Thyroid gland (tissue), 4 donors: ENCODE measurements at regions not wholly inside any gene's neighbourhood (a gene's known extent, or its start where the extent isn't known, plus 50 kb on each side); places are given as distances from the start of the nearest gene placed in this dataset.

Source experiments
- DNase-seq, 2 donors: peaks; one replicate each; pipeline ENCODE4 v3.0.0-alpha.2; 2019
- H3K27ac ChIP-seq, 3 donors: fragments of 200-600 bp; sonication (generic); 1 replicate in 2 of 3; 2 replicates in 1 of 3; pipeline ENCODE4 v1.5.1; 2016 to 2019; ENCODE audit warnings: mild to moderate bottlenecking in 1 of 3, moderate library complexity in 1 of 3
- H3K27me3 ChIP-seq: fragments of 200-600 bp; sonication (generic); one replicate; pipeline ENCODE4 v1.5.1; 2019
- H3K36me3 ChIP-seq, 2 donors: fragments of 200-600 bp; sonication (generic); one replicate each; pipeline ENCODE4 v1.5.1; 2016 to 2019
- H3K4me1 ChIP-seq, 2 donors: fragments of 200-600 bp; sonication (generic); one replicate each; pipeline ENCODE4 v1.5.1; 2017 to 2019
- H3K4me3 ChIP-seq, 3 donors: fragments of 200-600 bp; sonication (generic); replicated peaks in 1 of 3; 1 replicate in 2 of 3; 2 replicates in 1 of 3; pipeline ENCODE4 v1.5.1; 2016; ENCODE audit warnings: mild to moderate bottlenecking in 1 of 3
- H3K9me3 ChIP-seq: fragments of 200-600 bp; sonication (generic); one replicate; pipeline ENCODE4 v1.5.1; 2017
- CTCF ChIP-seq, 6 experiments: fragments of 200-600 bp in 3 of 6; fragments of 450-650 bp in 3 of 6; sonication (generic) in 3 of 6; IDR thresholded peaks; one replicate each; pipeline ENCODE4 v1.5.1; 2016 to 2019; ENCODE audit warnings: antibody characterized with exemption in 6 of 6, mild to moderate bottlenecking in 2 of 6, inconsistent platforms in 1 of 6, moderate library complexity in 1 of 6
- POLR2A ChIP-seq, 2 donors: fragments of 450-650 bp; IDR thresholded peaks; one replicate each; pipeline ENCODE4 v1.6.1; 2017; ENCODE audit warnings: antibody characterized with exemption in 2 of 2, mild to moderate bottlenecking in 2 of 2, moderate library complexity in 1 of 2
- WGBS, 2 donors: methylation state at CpG; one replicate each; pipeline ENCODE4 v1.1.5; 2017; 5-methylcytosine and 5-hydroxymethylcytosine counted together
- intact Hi-C: fragments of 100-400 bp; cut with DNase I; formaldehyde crosslinking; loops from one replicate; pipeline ENCODE4 v1.15.1; 2023

DNA sequence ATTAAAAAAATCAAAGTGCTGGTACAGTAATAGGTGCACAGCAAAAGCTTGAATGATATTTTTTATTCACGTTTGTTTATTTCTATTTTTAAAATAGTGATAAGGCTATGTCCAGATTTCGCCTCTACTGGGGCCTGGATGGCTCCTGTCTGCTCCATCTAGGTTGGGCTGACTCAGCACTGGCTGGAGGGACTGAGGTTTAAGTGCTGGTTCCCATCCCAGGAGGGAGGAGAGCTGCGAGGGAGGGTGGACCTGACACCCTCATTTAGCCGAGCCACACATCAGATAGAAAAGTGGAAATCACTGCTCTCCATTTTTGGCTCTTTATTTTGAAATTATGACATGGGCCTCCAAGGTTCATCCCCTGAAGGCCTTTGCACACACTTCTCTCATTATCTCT, 95.4 kb upstream of the AGBL1 start:
- DNase-seq, result no peak
- WGBS, 2 donors, result 43 to 55% methylated on average over 4 of the region's 4 CpGs

GRCh38 chr15:85986116-85986515, 93.6 kb upstream of the AGBL1 start:
- Histone ChIP-seq H3K4me1 (no peaks in the 10 kb centered on the region), H3K4me3 (no peak overlapping the region), H3K27ac (no peak overlapping the region), H3K27me3 (no peaks in the 10 kb centered on the region), H3K36me3 (no peaks in the 10 kb centered on the region), H3K9me3 (no peaks in the 10 kb centered on the region)
- DNase-seq, result no peak
- 84 to 89% methylated on average over 4 of the region's 4 CpGs for WGBS, 2 donors
- TF ChIP-seq POLR2A (IDR thresholded peaks at IDR 0.05), result no peak
- TF ChIP-seq CTCF (IDR thresholded peaks at IDR 0.05), result no peak
- intact Hi-C loops, result no loop called here

More for the DNA sequence above, 95.4 kb upstream of the AGBL1 start:
- Histone ChIP-seq H3K9me3 (no peaks in the 10 kb centered on the region), H3K27me3 (no peaks in the 10 kb centered on the region), H3K4me1 (no peaks in the 10 kb centered on the region), H3K4me3 (no peak overlapping the region), H3K27ac (no peak overlapping the region), H3K36me3 (no peaks in the 10 kb centered on the region)
- no peak for TF ChIP-seq CTCF (IDR thresholded peaks at IDR 0.05)
- no peak for TF ChIP-seq POLR2A (IDR thresholded peaks at IDR 0.05)
- intact Hi-C loops, result no loop called here

GRCh38 chr15:85986741-85987140, 92.9 kb upstream of the AGBL1 start:
- intact Hi-C loops, result no loop called here
- Histone ChIP-seq H3K4me1 (no peaks in the 10 kb centered on the region), H3K27ac (no peak overlapping the region), H3K27me3 (no peaks in the 10 kb centered on the region), H3K9me3 (no peaks in the 10 kb centered on the region), H3K4me3 (no peak overlapping the region), H3K36me3 (no peaks in the 10 kb centered on the region)
- no peak for TF ChIP-seq POLR2A (IDR thresholded peaks at IDR 0.05)
- no peak for TF ChIP-seq CTCF (IDR thresholded peaks at IDR 0.05)
- 78 to 84% methylated on average over 4 of the region's 4 CpGs for WGBS, 2 donors
- DNase-seq, result no peak

GRCh38 chr15:85988741-85989140, 90.9 kb upstream of the AGBL1 start:
- H3K27me3 ChIP-seq, result no peaks in the 10 kb centered on the region
- no peaks in the 10 kb centered on the region for H3K9me3 ChIP-seq
- no peak overlapping the region for H3K27ac ChIP-seq
- H3K36me3 ChIP-seq, result no peaks in the 10 kb centered on the region
- 74 to 80% methylated on average over 5 of the region's 5 CpGs for WGBS, 2 donors
- no peaks in the 10 kb centered on the region for H3K4me1 ChIP-seq
- TF ChIP-seq CTCF (IDR thresholded peaks at IDR 0.05) (no peak), POLR2A (IDR thresholded peaks at IDR 0.05) (no peak)
- DNase-seq, result no peak
- H3K4me3 ChIP-seq, result no peak overlapping the region
- intact Hi-C loops, result no loop called here

DNA sequence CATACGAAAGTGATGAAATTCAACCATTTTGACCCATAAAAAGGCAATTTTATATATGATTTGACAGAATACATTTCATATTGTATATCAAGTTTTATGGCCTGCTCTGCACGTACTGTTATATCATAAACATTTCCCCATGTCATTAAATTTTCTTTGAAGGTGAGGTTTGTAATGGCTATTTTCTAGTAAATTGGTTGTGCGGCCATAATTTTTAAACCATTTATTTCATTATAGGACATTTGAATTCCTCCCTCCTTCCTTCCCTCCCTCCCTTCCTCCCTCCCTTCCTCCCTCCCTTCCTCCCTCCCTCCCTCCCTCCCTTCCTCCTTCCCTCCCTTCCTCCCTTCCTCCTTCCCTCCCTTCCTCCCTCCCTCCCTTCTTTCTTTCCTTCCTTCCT, 87.4 kb upstream of the AGBL1 start:
- TF ChIP-seq POLR2A (IDR thresholded peaks at IDR 0.05) (no peak), CTCF (IDR thresholded peaks at IDR 0.05) (no peak)
- Histone ChIP-seq H3K4me3 (no peak overlapping the region), H3K27me3 (no peaks in the 10 kb centered on the region), H3K9me3 (no peaks in the 10 kb centered on the region), H3K4me1 (no peaks in the 10 kb centered on the region), H3K27ac (no peak overlapping the region), H3K36me3 (no peaks in the 10 kb centered on the region)
- 94 to 96% methylated on average over 3 of the region's 3 CpGs for WGBS, 2 donors
- no peak for DNase-seq
- intact Hi-C loops, result no loop called here
